ENCODE measurements at regions not wholly inside any gene's neighbourhood (a gene's known extent, or its start where the extent isn't known, plus 50 kb on each side); places are given as distances from the start of the nearest gene placed in this dataset.

DNA sequence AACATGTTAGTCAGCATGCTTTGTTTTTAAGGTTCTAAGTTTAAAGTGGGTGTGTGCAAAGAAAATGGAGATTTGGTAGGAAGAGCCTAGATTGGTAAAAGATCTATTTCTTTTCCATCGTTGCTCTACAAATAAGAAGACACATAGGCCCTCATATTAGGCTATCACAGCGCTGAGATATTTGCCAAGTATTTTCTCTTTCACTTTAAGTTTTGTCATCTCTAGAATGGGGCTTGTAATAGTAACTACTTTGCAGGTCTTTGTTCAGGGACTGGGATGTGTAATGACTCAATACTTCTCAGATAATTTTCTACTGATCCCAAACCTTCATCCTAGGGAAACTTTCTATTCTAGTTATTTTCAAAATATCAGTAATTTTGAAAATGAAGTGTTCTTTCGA, 917.7 kb upstream of the SLC10A2 start:
- TF ChIP-seq, protein P1, sequence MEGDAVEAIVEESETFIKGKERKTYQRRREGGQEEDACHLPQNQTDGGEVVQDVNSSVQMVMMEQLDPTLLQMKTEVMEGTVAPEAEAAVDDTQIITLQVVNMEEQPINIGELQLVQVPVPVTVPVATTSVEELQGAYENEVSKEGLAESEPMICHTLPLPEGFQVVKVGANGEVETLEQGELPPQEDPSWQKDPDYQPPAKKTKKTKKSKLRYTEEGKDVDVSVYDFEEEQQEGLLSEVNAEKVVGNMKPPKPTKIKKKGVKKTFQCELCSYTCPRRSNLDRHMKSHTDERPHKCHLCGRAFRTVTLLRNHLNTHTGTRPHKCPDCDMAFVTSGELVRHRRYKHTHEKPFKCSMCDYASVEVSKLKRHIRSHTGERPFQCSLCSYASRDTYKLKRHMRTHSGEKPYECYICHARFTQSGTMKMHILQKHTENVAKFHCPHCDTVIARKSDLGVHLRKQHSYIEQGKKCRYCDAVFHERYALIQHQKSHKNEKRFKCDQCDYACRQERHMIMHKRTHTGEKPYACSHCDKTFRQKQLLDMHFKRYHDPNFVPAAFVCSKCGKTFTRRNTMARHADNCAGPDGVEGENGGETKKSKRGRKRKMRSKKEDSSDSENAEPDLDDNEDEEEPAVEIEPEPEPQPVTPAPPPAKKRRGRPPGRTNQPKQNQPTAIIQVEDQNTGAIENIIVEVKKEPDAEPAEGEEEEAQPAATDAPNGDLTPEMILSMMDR (IDR thresholded peaks at IDR 0.05) = no peak
- TF ChIP-seq POLR2A (IDR thresholded peaks at IDR 0.05) = no peak
